Nucleus accumbens (tissue), 56 donors: ENCODE measurements at regions not wholly inside any gene's neighbourhood (a gene's known extent, or its start where the extent isn't known, plus 50 kb on each side); places are given as distances from the start of the nearest gene placed in this dataset.

Experiments
- DNase-seq, 56 donors: peaks; one replicate each; lab custom pipeline; 2025; lab: John Stamatoyannopoulos, UW

- no peak for DNase-seq
Measured at GRCh38 chr7:124515106-124515830, 250.3 kb downstream of the GPR37 start.

GRCh38 chr7:124514471-124514870 lies 251.1 kb downstream of the GPR37 start:
- no peak for DNase-seq

- no peak for DNase-seq
Measured at GRCh38 chr7:124497176-124497575, 268.4 kb downstream of the GPR37 start.

- no peak for DNase-seq
Measured at GRCh38 chr7:124489925-124490324, 275.7 kb downstream of the GPR37 start.

GRCh38 chr7:124489082-124489819 lies 276.3 kb downstream of the GPR37 start:
- no peak for DNase-seq

- no peak for DNase-seq
Measured at GRCh38 chr7:124482229-124482628, 283.4 kb downstream of the GPR37 start.

- no peak for DNase-seq
Measured at GRCh38 chr7:124480821-124481290, 284.7 kb downstream of the GPR37 start.

- no peak for DNase-seq
Measured at GRCh38 chr7:124480036-124480820, 285.4 kb downstream of the GPR37 start.

- no peak for DNase-seq
Measured at GRCh38 chr7:124462249-124462648, 303.3 kb downstream of the GPR37 start.

GRCh38 chr7:124460555-124460954 lies 305.0 kb downstream of the GPR37 start:
- DNase-seq = no peak

GRCh38 chr7:124460056-124460450 lies 305.5 kb downstream of the GPR37 start:
- no peak for DNase-seq

GRCh38 chr7:124459101-124460055 lies 306.2 kb downstream of the GPR37 start:
- peak in 1 of 56 donors; percentile 0 for DNase-seq

- no peak for DNase-seq
Measured at GRCh38 chr7:124457841-124458240, 307.8 kb downstream of the GPR37 start.

- DNase-seq = no peak
Measured at GRCh38 chr7:124456286-124456685, 309.3 kb downstream of the GPR37 start.

GRCh38 chr7:124452186-124452585 lies 313.4 kb downstream of the GPR37 start:
- DNase-seq = no peak

GRCh38 chr7:124449896-124450295 lies 315.7 kb downstream of the GPR37 start:
- DNase-seq = no peak

GRCh38 chr7:124444696-124445480 lies 320.7 kb downstream of the GPR37 start:
- no peak for DNase-seq

- DNase-seq = no peak
Measured at GRCh38 chr7:124443762-124444161, 321.8 kb downstream of the GPR37 start.

- DNase-seq = no peak
Measured at GRCh38 chr7:124440081-124440480, 325.5 kb downstream of the GPR37 start.
